Suprapubic skin (tissue), 4 donors: ENCODE measurements at regions not wholly inside any gene's neighbourhood (a gene's known extent, or its start where the extent isn't known, plus 50 kb on each side); places are given as distances from the start of the nearest gene placed in this dataset.

ENCODE experiments used
- DNase-seq, 2 donors: peaks; one replicate each; pipeline ENCODE4 v3.0.0-alpha.2; 2019; ENCODE audit warnings: low spot score in 2 of 2
- H3K27ac ChIP-seq: fragments of 200-600 bp; sonication (generic); one replicate; pipeline ENCODE4 v1.5.1; 2019
- H3K27me3 ChIP-seq: fragments of 200-600 bp; sonication (generic); one replicate; pipeline ENCODE4 v1.5.1; 2019
- H3K36me3 ChIP-seq: fragments of 200-600 bp; sonication (generic); one replicate; pipeline ENCODE4 v1.5.1; 2019
- H3K4me1 ChIP-seq: fragments of 200-600 bp; sonication (generic); one replicate; pipeline ENCODE4 v1.5.1; 2019
- H3K4me3 ChIP-seq: fragments of 200-600 bp; sonication (generic); one replicate; pipeline ENCODE4 v1.5.1; 2019; ENCODE audit warnings: mild to moderate bottlenecking
- H3K9me3 ChIP-seq: fragments of 200-600 bp; sonication (generic); one replicate; pipeline ENCODE4 v1.5.1; 2019
- EP300 ChIP-seq: sonication (generic); formaldehyde crosslinking; IDR thresholded peaks from one replicate; pipeline ENCODE4 v1.6.1; 2017; ENCODE audit warnings: antibody characterized with exemption
- POLR2A ChIP-seq, 2 donors: fragments of 450-650 bp; IDR thresholded peaks; one replicate each; pipeline ENCODE4 v1.6.1; 2017; ENCODE audit warnings: antibody characterized with exemption in 2 of 2, mild to moderate bottlenecking in 2 of 2, moderate library complexity in 2 of 2
- POLR2AphosphoS5 ChIP-seq, 3 donors: sonication (generic); formaldehyde crosslinking; IDR thresholded peaks; one replicate each; pipeline ENCODE4 v1.6.1; 2017; ENCODE audit warnings: antibody characterized with exemption in 3 of 3
- WGBS: methylation state at CpG from one replicate; pipeline ENCODE4 v1.1.5; 2018; 5-methylcytosine and 5-hydroxymethylcytosine counted together
- TF ChIP-seq, protein P1 (sequence below), 2 donors: fragments of 200-600 bp in 1 of 2; fragments of 450-650 bp in 1 of 2; sonication (generic) in 1 of 2; IDR thresholded peaks; one replicate each; pipeline ENCODE4 v1.5.1; 2016 to 2019; ENCODE audit warnings: antibody characterized with exemption in 2 of 2, mild to moderate bottlenecking in 1 of 2, moderate library complexity in 1 of 2

DNA sequence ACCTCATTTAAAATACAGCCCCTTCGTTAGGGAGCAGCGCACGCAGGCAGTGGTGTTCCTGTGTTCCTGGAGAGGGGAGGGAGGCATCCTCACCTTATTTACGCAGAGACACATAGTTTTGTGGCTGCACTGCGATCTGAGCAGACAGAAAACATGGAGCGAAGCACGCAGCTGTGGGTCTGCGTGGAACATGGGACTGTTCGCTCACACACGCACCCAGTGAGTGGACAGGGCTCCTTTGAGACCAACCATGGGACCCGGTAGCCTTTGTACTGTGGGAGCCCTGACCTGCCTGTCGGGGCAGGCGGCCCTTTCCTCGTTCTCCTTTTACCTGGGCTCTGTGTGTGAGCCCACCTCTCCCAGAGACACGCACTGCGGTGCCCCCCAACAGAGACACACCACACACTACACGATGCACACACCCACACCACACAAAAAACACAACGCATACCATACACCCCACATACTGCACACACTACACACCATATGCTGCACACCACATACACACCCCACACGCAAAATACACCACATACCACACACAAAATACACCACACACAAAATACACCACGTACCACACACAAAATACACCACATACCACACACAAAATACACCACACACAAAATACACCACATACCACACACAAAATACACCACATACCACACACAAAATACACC lies 1245.7 kb downstream of the BRD1 start:
- Histone ChIP-seq H3K27ac (no peak overlapping the region), H3K9me3 (no peaks in the 10 kb centered on the region), H3K4me3 (no peak overlapping the region), H3K36me3 (no peaks in the 10 kb centered on the region), H3K27me3 (peaks cover 25% of the 10 kb centered on the region), H3K4me1 (peaks cover 9% of the 10 kb centered on the region)
- no peak for DNase-seq
- WGBS = 83% methylated on average over 19 of the region's 20 CpGs
- TF ChIP-seq EP300 = no peak
- TF ChIP-seq POLR2AphosphoS5 (IDR thresholded peaks at IDR 0.05) = no peak
- TF ChIP-seq POLR2A (IDR thresholded peaks at IDR 0.05) = no peak
- TF ChIP-seq, protein P1, sequence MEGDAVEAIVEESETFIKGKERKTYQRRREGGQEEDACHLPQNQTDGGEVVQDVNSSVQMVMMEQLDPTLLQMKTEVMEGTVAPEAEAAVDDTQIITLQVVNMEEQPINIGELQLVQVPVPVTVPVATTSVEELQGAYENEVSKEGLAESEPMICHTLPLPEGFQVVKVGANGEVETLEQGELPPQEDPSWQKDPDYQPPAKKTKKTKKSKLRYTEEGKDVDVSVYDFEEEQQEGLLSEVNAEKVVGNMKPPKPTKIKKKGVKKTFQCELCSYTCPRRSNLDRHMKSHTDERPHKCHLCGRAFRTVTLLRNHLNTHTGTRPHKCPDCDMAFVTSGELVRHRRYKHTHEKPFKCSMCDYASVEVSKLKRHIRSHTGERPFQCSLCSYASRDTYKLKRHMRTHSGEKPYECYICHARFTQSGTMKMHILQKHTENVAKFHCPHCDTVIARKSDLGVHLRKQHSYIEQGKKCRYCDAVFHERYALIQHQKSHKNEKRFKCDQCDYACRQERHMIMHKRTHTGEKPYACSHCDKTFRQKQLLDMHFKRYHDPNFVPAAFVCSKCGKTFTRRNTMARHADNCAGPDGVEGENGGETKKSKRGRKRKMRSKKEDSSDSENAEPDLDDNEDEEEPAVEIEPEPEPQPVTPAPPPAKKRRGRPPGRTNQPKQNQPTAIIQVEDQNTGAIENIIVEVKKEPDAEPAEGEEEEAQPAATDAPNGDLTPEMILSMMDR (IDR thresholded peaks at IDR 0.05) = no peak

DNA sequence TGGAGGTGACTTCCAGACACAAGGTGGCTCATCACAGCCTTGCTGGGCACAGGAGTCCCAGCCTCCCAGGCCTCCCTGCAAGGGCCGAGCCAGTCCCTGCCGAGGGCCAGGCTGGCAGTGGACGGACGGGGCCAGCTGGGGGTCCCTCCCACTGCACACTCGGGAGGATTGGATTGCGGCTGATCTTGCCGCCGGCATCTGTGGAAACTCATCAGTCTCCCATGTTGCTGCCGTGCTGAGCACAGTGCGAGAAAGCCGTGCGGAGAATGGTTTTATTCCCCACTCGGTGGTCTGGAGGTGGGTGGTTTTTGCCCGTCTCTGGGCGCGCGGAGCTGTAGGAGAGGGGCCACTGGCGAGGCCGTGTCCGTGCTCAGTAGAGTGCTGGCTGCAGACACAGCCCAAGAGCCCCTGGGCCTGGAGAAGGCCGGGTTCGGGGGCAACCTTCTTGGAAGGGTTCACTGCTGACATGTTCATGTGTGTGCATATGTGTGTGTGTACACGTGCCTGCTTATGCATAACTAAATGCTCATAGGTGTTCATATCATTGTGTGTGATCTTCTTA lies 1246.4 kb downstream of the BRD1 start:
- TF ChIP-seq POLR2A (IDR thresholded peaks at IDR 0.05) = no peak
- TF ChIP-seq EP300 = no peak
- TF ChIP-seq, protein P1 (IDR thresholded peaks at IDR 0.05) = no peak
- TF ChIP-seq POLR2AphosphoS5 (IDR thresholded peaks at IDR 0.05) = no peak
- no peak for DNase-seq
- H3K9me3 ChIP-seq = no peaks in the 10 kb centered on the region
- peaks cover 31% of the 10 kb centered on the region for H3K27me3 ChIP-seq
- no peak overlapping the region for H3K4me3 ChIP-seq
- 69% methylated on average over 7 of the region's 23 CpGs for WGBS
- H3K36me3 ChIP-seq = no peaks in the 10 kb centered on the region
- H3K4me1 ChIP-seq = peaks cover 13% of the 10 kb centered on the region
- no peak overlapping the region for H3K27ac ChIP-seq

DNA sequence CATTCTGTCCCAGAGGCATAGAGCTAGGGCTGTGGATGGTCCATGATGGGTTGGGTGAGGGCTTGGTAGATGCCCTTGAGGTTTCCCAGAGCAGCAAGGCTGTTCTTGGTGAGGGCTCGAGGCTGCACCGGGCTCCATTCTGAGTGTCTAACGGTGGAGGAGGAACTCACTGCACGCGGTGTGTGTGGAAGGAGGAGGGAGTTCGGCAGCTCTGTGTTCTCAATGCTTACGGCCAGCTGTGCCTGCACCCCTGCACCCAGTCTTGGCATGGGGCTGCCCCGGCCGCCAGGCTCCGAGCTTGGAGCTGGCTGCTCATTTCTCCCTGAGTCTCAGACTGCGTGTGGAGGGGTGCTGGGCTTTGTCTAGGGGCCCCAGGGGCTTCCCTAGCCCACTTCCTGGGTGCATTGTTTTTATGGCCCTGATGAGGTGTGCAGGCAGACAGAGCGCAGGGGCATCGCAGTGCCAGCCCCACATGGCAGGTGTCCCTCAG lies 1247.1 kb downstream of the BRD1 start:
- 76% methylated on average over 8 of the region's 13 CpGs for WGBS
- no peak overlapping the region for H3K27ac ChIP-seq
- no peak for DNase-seq
- peaks cover 36% of the 10 kb centered on the region for H3K27me3 ChIP-seq
- TF ChIP-seq EP300 = no peak
- no peak for TF ChIP-seq POLR2A (IDR thresholded peaks at IDR 0.05)
- no peak for TF ChIP-seq POLR2AphosphoS5 (IDR thresholded peaks at IDR 0.05)
- TF ChIP-seq, protein P1 (IDR thresholded peaks at IDR 0.05) = no peak
- H3K4me1 ChIP-seq = peaks cover 12% of the 10 kb centered on the region
- no peaks in the 10 kb centered on the region for H3K36me3 ChIP-seq
- no peak overlapping the region for H3K4me3 ChIP-seq
- no peaks in the 10 kb centered on the region for H3K9me3 ChIP-seq

DNA sequence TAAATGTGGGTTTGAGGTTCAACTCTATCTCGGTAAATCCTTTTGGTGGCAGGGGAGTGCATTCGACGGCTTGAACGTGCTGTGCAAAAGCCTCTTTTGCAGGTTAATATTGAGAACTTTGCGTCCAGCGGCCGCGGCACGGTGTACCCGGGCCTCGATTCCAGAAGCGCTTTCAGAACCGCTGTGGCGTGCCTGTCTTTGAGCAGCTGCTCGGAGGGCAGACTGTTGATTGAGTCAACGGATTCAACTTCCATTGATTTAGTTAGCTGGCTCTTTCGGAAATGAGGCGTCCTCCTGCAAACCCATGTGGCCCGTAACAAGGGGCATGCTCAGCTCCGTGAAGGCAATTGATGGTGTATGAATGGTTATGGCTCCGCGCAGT lies 1247.8 kb downstream of the BRD1 start:
- H3K9me3 ChIP-seq = no peaks in the 10 kb centered on the region
- H3K27ac ChIP-seq = no peak overlapping the region
- H3K4me1 ChIP-seq = peaks cover 14% of the 10 kb centered on the region
- DNase-seq = no peak
- H3K36me3 ChIP-seq = no peaks in the 10 kb centered on the region
- 95% methylated on average over 22 of the region's 22 CpGs for WGBS
- TF ChIP-seq POLR2A (IDR thresholded peaks at IDR 0.05) = no peak
- TF ChIP-seq EP300 = no peak
- TF ChIP-seq, protein P1 (IDR thresholded peaks at IDR 0.05) = no peak
- no peak for TF ChIP-seq POLR2AphosphoS5 (IDR thresholded peaks at IDR 0.05)
- no peak overlapping the region for H3K4me3 ChIP-seq
- peaks cover 42% of the 10 kb centered on the region for H3K27me3 ChIP-seq

DNA sequence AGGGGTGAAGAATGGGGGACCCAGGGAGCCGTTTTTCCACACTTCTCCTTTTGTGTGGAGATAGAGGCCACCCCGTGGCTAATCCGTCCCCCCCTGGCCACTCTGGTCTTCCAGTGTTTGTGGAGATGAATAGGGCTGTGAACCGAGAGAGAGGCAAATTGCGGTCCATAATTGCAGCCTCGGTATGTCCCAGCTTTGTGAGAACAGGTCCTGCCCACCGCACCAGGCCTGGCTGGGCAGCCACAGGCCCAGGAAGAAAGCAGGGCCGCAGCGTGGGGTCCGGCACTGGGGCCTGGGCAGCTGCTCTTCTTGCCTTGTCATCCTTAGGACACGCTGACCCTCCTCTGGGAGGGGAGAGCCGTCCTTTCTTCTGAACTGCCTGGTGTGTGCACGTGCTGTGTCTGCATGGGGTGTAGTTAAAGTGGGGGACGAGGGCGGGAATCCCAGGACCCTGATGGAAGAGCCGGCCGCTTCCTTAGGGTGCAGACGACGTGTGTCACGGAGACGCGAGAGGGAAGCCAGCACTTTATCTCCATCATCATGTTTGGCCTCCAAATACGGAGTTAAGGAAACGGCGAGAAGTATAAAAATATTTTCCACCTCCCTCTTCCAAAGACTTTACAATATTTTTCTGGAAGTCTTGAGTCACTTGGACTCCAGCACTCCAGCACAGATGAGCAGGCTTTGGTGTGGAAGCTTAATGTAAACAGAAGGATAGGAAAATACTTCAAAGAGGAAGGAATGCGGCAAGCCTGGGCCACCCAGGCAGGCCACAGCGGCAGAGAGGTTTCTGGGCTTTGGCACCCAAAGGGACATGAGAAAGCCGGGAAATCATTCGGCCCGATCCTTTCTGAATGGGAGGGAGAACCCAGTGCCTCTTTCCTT lies 1248.4 kb downstream of the BRD1 start:
- Histone ChIP-seq H3K9me3 (no peaks in the 10 kb centered on the region), H3K27me3 (peaks cover 48% of the 10 kb centered on the region), H3K4me1 (peaks cover 15% of the 10 kb centered on the region), H3K27ac (no peak overlapping the region), H3K4me3 (no peak overlapping the region), H3K36me3 (no peaks in the 10 kb centered on the region)
- DNase-seq = no peak
- TF ChIP-seq, protein P1 (IDR thresholded peaks at IDR 0.05) = no peak
- TF ChIP-seq EP300 = no peak
- no peak for TF ChIP-seq POLR2AphosphoS5 (IDR thresholded peaks at IDR 0.05)
- TF ChIP-seq POLR2A (IDR thresholded peaks at IDR 0.05) = no peak
- WGBS = 70% methylated on average over 25 of the region's 30 CpGs
